IMR-90 (cell line): ENCODE measurements at regions not wholly inside any gene's neighbourhood (a gene's known extent, or its start where the extent isn't known, plus 50 kb on each side); places are given as distances from the start of the nearest gene placed in this dataset.

ENCODE experiments used
- ATAC-seq: fragments of 200-7000 bp; cut with Tn5 transposase; 2 replicates; pipeline ENCODE4 v1.9.1; 2020; ENCODE audit warnings: low read depth, mild to moderate bottlenecking, moderate library complexity
- BruUV-seq: library from RNA; stranded (reverse); fragments of 400-500 nt; replicated peaks from 2 replicates; lab custom pipeline; 2021; lab: Mats Ljungman, UMichigan
- CTCF ChIA-PET: fragments of 300-600 bp; formaldehyde crosslinking; extraction: SDS; loops from one replicate; lab custom pipeline; 2021; ENCODE audit warnings: antibody characterized with exemption; lab: Yijun Ruan, JAX
- POLR2A ChIA-PET: fragments of 300-600 bp; sonication (Branson Sonifier 250); formaldehyde crosslinking; loops from one replicate; lab custom pipeline; 2022; ENCODE audit warnings: antibody characterized with exemption; ENCODE audit not compliant: unreplicated experiment; lab: Charles Lee
- DNase-seq: peaks from one replicate; pipeline ENCODE4 v3.0.0; 2013
- H2AFZ ChIP-seq: replicated peaks from 2 replicates; pipeline ENCODE3; 2013; ENCODE audit warnings: low read length, mild to moderate bottlenecking; ENCODE audit not compliant: poor library complexity
- H2AK5ac ChIP-seq: 2 replicates; pipeline ENCODE4 v1.6.1; 2013; ENCODE audit warnings: low read depth, low read length, inconsistent platforms
- H2AK9ac ChIP-seq: replicated peaks from 2 replicates; pipeline ENCODE3; 2013; ENCODE audit warnings: mild to moderate bottlenecking, low read depth, low read length, moderate library complexity; ENCODE audit not compliant: poor library complexity
- H2BK120ac ChIP-seq: 2 replicates; pipeline ENCODE4 v1.6.1; 2013; ENCODE audit warnings: low read depth, low read length, inconsistent platforms
- H2BK15ac ChIP-seq: 3 replicates; pipeline ENCODE4 v1.6.1; 2013; ENCODE audit warnings: low read depth, low read length, inconsistent platforms
- H2BK20ac ChIP-seq: 2 replicates; pipeline ENCODE4 v1.6.1; 2013; ENCODE audit warnings: low read depth, mild to moderate bottlenecking, inconsistent platforms, low read length, moderate library complexity
- H2BK5ac ChIP-seq: 2 replicates; pipeline ENCODE4 v1.6.1; 2013; ENCODE audit warnings: mild to moderate bottlenecking, low read depth, low read length, inconsistent platforms; ENCODE audit not compliant: poor library complexity, severe bottlenecking
- H3K14ac ChIP-seq: replicated peaks from 2 replicates; pipeline ENCODE4 v1.6.1; 2013; ENCODE audit warnings: low read depth, low read length, inconsistent platforms
- H3K18ac ChIP-seq: 2 replicates; pipeline ENCODE4 v1.6.1; 2013; ENCODE audit warnings: low read depth, low read length, control low read depth
- H3K23ac ChIP-seq: 2 replicates; pipeline ENCODE4 v1.6.1; 2013; ENCODE audit warnings: low read depth, low read length, inconsistent platforms
- H3K27ac ChIP-seq: 2 replicates; pipeline ENCODE4 v1.5.1; 2013; ENCODE audit warnings: mild to moderate bottlenecking, control low read depth, low read length; ENCODE audit not compliant: insufficient read depth
- H3K27me3 ChIP-seq: 2 replicates; pipeline ENCODE4 v1.6.1; 2013; ENCODE audit warnings: low read length; ENCODE audit not compliant: control insufficient read depth, insufficient read depth
- H3K36me3 ChIP-seq: 2 replicates; pipeline ENCODE4 v1.6.1; 2013; ENCODE audit warnings: low read length, mixed read lengths; ENCODE audit not compliant: control insufficient read depth, insufficient read depth
- H3K4ac ChIP-seq: 2 replicates; pipeline ENCODE4 v1.6.1; 2013; ENCODE audit warnings: low read depth, low read length, inconsistent platforms
- H3K4me1 ChIP-seq: 2 replicates; pipeline ENCODE4 v1.6.1; 2013; ENCODE audit warnings: low read length, mixed read lengths; ENCODE audit not compliant: control insufficient read depth, insufficient read depth
- H3K4me2 ChIP-seq: 2 replicates; pipeline ENCODE4 v1.6.1; 2013; ENCODE audit warnings: low read depth, mild to moderate bottlenecking, control low read depth, low read length, moderate library complexity
- H3K4me3 ChIP-seq: 2 replicates; pipeline ENCODE4 v1.5.1; 2013; ENCODE audit warnings: low read depth, mild to moderate bottlenecking, control low read depth, low read length, moderate library complexity; ENCODE audit not compliant: insufficient read depth
- H3K56ac ChIP-seq: 2 replicates; pipeline ENCODE4 v1.6.1; 2013; ENCODE audit warnings: low read length, inconsistent platforms; ENCODE audit not compliant: insufficient read depth; ENCODE audit errors: extremely low read depth
- H3K79me1 ChIP-seq, 2 experiments: 2 replicates each; pipeline ENCODE4 v1.6.1; 2013; ENCODE audit warnings: low read length in 2 of 2, inconsistent platforms in 1 of 2, low read depth in 1 of 2
- H3K9ac ChIP-seq: 2 replicates; pipeline ENCODE4 v1.6.1; 2013; ENCODE audit warnings: low read depth, low read length, control low read depth
- H3K9me1 ChIP-seq: 2 replicates; pipeline ENCODE4 v1.6.1; 2013; ENCODE audit warnings: low read length, inconsistent platforms; ENCODE audit not compliant: insufficient read depth
- H3K9me3 ChIP-seq: 2 replicates; pipeline ENCODE4 v1.6.1; 2013; ENCODE audit warnings: low read length; ENCODE audit not compliant: control insufficient read depth, insufficient read depth
- H4K20me1 ChIP-seq: 2 replicates; pipeline ENCODE4 v1.6.1; 2013; ENCODE audit warnings: low read length, inconsistent platforms; ENCODE audit not compliant: insufficient read depth
- H4K5ac ChIP-seq: 2 replicates; pipeline ENCODE4 v1.6.1; 2013; ENCODE audit warnings: mild to moderate bottlenecking, low read depth, low read length, control low read depth
- H4K8ac ChIP-seq, 2 experiments: 2 replicates each; pipeline ENCODE4 v1.6.1; 2013; ENCODE audit warnings: low read depth in 2 of 2, low read length in 2 of 2, control low read depth in 1 of 2, inconsistent platforms in 1 of 2
- H4K91ac ChIP-seq: 2 replicates; pipeline ENCODE4 v1.6.1; 2013; ENCODE audit warnings: low read depth, low read length, inconsistent platforms; ENCODE audit not compliant: insufficient read depth
- CEBPB ChIP-seq: IDR thresholded peaks from 2 replicates; pipeline ENCODE4 v1.6.1; 2012; ENCODE audit warnings: low read depth, low read length, improper control_type of control experiment
- MXI1 ChIP-seq: IDR thresholded peaks from 2 replicates; pipeline ENCODE4 v1.6.1; 2012; ENCODE audit warnings: low read depth, mild to moderate bottlenecking, low read length, moderate library complexity, borderline replicate concordance
- SMC3 ChIP-seq: fragments of 150-350 bp; IDR thresholded peaks from 2 replicates; pipeline ENCODE4 v1.6.1; 2016; ENCODE audit warnings: low read depth, mild to moderate bottlenecking, antibody characterized with exemption, low read length, moderate library complexity
- WGBS, 2 experiments: methylation state at CpG; one replicate each; pipeline versions ENCODE4 v1.1.5 to v1.1.7; 2013; ENCODE audit warnings: missing lambda C conversion rate in 2 of 2; ENCODE audit not compliant: insufficient read length in 1 of 2; ENCODE audit errors: extremely low coverage in 2 of 2; 5-methylcytosine and 5-hydroxymethylcytosine counted together
- dilution Hi-C: fragments of 300-500 bp; cut with HindIII; formaldehyde crosslinking; loops from one replicate; pipeline ENCODE4 v1.14.3; 2018; ENCODE audit warnings: low sequenced_read_pairs; ENCODE audit not compliant: unreplicated experiment
- in situ Hi-C: fragments of 300-500 bp; cut with MboI; formaldehyde crosslinking; loops from 3 replicates; pipeline ENCODE4 v1.14.3; 2019; ENCODE audit warnings: low sequenced_read_pairs, inconsistent platforms, mixed read lengths
- intact Hi-C: fragments of 100-400 bp; cut with micrococcal nuclease; formaldehyde crosslinking; loops from 2 replicates; pipeline ENCODE4 v1.10.0; 2022
- TF ChIP-seq, protein P1 (sequence below): fragments of 150-350 bp; IDR thresholded peaks from 2 replicates; pipeline ENCODE4 v1.6.1; 2017; ENCODE audit warnings: mild to moderate bottlenecking, antibody characterized with exemption, low read length, low read depth

DNA sequence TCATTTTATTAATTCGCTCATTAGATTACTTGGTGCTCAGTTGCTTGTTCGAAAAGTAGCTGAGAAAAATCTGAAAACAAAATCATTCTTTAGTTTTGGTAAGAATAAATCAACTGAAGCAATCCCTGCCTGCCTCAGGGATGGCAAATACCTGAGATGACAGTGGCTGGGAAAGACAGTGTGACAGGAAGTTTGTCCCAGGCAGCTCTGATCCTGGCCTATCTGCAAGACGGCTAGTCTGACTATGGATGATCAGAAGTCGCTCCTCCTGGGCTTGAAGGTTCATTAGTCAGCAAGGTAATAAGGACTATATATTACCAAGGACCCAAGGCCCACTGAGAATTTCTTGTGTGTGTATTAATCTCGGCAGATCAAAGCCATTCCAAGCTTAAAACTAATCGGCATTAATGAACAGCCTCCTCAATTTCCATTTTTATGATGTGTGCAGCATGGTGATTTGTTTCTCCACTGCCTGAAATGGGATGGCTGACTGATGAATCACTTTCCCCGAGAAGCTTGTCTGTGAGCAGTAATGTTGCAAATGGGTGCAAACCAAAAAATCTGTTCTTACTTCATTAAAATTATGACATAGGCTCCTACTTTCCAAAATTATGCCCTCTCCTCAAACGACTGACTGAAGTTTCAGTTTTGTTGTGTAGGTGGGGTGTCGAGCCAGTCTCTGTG lies 199.9 kb downstream of the ACTR3 start:
- Histone ChIP-seq H3K4me1 (no peaks in the 10 kb centered on the region), H3K79me1 (no peaks in the 10 kb centered on the region), H2BK120ac (no peak overlapping the region), H3K9me3 (no peaks in the 10 kb centered on the region), H3K23ac (no peak overlapping the region), H2AK5ac (no peak overlapping the region), H3K4me2 (no peak overlapping the region), H4K8ac (no peak overlapping the region), H4K5ac (no peak overlapping the region), H3K36me3 (no peaks in the 10 kb centered on the region), H2AK9ac (no peak overlapping the region), H2BK15ac (no peak overlapping the region), H3K27ac (no peak overlapping the region), H2BK20ac (no peak overlapping the region), H3K4me3 (no peak overlapping the region), H3K9me1 (no peaks in the 10 kb centered on the region), H2AFZ (no peak overlapping the region), H3K14ac (no peak overlapping the region), H3K9ac (no peak overlapping the region), H3K18ac (no peak overlapping the region), H4K20me1 (no peaks in the 10 kb centered on the region), H2BK5ac (no peak overlapping the region), H4K91ac (no peak overlapping the region), H3K56ac (no peak overlapping the region), H3K27me3 (no peaks in the 10 kb centered on the region), H3K4ac (no peak overlapping the region)
- ChIA-PET POLR2A (no interaction called here), CTCF (no interaction called here)
- dilution Hi-C loops (no loop called here), intact Hi-C loops (no loop called here), in situ Hi-C loops (no loop called here)
- ATAC-seq (no peak), DNase-seq (no peak)
- TF ChIP-seq CEBPB (no peak), SMC3 (no peak), MXI1 (no peak)
- TF ChIP-seq, protein P1, sequence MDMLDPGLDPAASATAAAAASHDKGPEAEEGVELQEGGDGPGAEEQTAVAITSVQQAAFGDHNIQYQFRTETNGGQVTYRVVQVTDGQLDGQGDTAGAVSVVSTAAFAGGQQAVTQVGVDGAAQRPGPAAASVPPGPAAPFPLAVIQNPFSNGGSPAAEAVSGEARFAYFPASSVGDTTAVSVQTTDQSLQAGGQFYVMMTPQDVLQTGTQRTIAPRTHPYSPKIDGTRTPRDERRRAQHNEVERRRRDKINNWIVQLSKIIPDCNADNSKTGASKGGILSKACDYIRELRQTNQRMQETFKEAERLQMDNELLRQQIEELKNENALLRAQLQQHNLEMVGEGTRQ, result no peak
- BruUV-seq, result no TSS peak
- 80% methylated on average over 1 of the region's 9 CpGs; no CpG with 5 or more reads in 1 of the 2 experiments for WGBS, 2 experiments
